ENCODE measurements at regions not wholly inside any gene's neighbourhood (a gene's known extent, or its start where the extent isn't known, plus 50 kb on each side); places are given as distances from the start of the nearest gene placed in this dataset.

GRCh38 chr13:22138947-22139346 lies 468.1 kb downstream of the FGF9 start:
- Histone ChIP-seq H3K4me2 (no peak overlapping the region), H3K4me1 (ENCODE audit: insufficient read depth) (peaks cover 15% of the 10 kb centered on the region), H3K36me3 (ENCODE audit: insufficient read depth) (no peaks in the 10 kb centered on the region), H3K27ac (ENCODE audit: low read depth) (no peak overlapping the region), H3F3A (replicated peaks; ENCODE audit: low read depth) (no peaks in the 10 kb centered on the region), H3K9me2 (ENCODE audit: insufficient read depth) (peaks cover 4% of the 10 kb centered on the region), H3K79me2 (replicated peaks; ENCODE audit: insufficient read depth) (peaks cover 10% of the 10 kb centered on the region; the same call in 1 of the 2 replicates), H2AFZ (no peak overlapping the region), H3K4me3 (no peak overlapping the region), H4K20me1 (replicated peaks; ENCODE audit: insufficient read depth) (peaks cover 3% of the 10 kb centered on the region; the same call in 1 of the 2 replicates), H3K27me3 (ENCODE audit: insufficient read depth) (no peaks in the 10 kb centered on the region)
- H3K4me3 Mint-ChIP-seq = no peak overlapping the region
- H3K27me3 Mint-ChIP-seq (ENCODE audit: insufficient read depth, low read depth, poor library complexity) = peaks cover 5% of the 10 kb centered on the region
- no peak overlapping the region for H3K27ac Mint-ChIP-seq
- no peak for ATAC-seq
- H3K36me3 Mint-ChIP-seq (ENCODE audit: low read depth) = no peaks in the 10 kb centered on the region
- no peak for TF ChIP-seq JUNB (IDR thresholded peaks at IDR 0.05; ENCODE audit: unreplicated experiment)
- no peak for TF ChIP-seq EZH2 (IDR thresholded peaks at IDR 0.05; ENCODE audit: low read depth, unreplicated experiment)
- TF ChIP-seq ZNF462 (CRISPR knock-in tag; IDR thresholded peaks at IDR 0.05) = no peak
- no peak for TF ChIP-seq ZNF331 (CRISPR knock-in tag; IDR thresholded peaks at IDR 0.05; ENCODE audit: low read depth)
- no peak for TF ChIP-seq ETS1 (IDR thresholded peaks at IDR 0.05)
- no peak for TF ChIP-seq ZNF114 (CRISPR knock-in tag; IDR thresholded peaks at IDR 0.05)
- no peak for TF ChIP-seq EZH2phosphoT487 (IDR thresholded peaks at IDR 0.05; ENCODE audit: unreplicated experiment)
- TF ChIP-seq CTCF (conservative IDR thresholded peaks at IDR 0.05; ENCODE audit: low read depth in 2 of 2) = no peak
- H3K9me3 Mint-ChIP-seq = no peaks in the 10 kb centered on the region
- H3K4me1 Mint-ChIP-seq = peaks cover 11% of the 10 kb centered on the region; the same call in 2 of the 3 replicates
- DNase-seq (ENCODE audit: low spot score) = no peak

All from GM23338 (cell line).